K562 (cell line): ENCODE measurements at regions not wholly inside any gene's neighbourhood (a gene's known extent, or its start where the extent isn't known, plus 50 kb on each side); places are given as distances from the start of the nearest gene placed in this dataset.

Experiments
- CBFB ChIP-seq: sonication (generic); formaldehyde crosslinking; IDR thresholded peaks from 2 replicates; pipeline ENCODE4 v1.4.0; 2020; ENCODE audit warnings: mild to moderate bottlenecking, missing genetic modification reagents
- POLR2B ChIP-seq: fragments of 450-650 bp; IDR thresholded peaks from 2 replicates; pipeline ENCODE4 v1.6.1; 2018; ENCODE audit warnings: low read depth; ENCODE audit not compliant: partially characterized antibody
- SRSF7 ChIP-seq: fragments of 200-400 bp; formaldehyde crosslinking; optimal IDR thresholded peaks from 2 replicates; pipeline ENCODE3; 2017; ENCODE audit warnings: mild to moderate bottlenecking, low read depth, low read length
- U2AF1 ChIP-seq: fragments of 200-400 bp; formaldehyde crosslinking; optimal IDR thresholded peaks from 2 replicates; pipeline ENCODE3; 2017; ENCODE audit warnings: mild to moderate bottlenecking, low read depth, low read length, moderate library complexity
- XRCC5 ChIP-seq: fragments of 200-400 bp; formaldehyde crosslinking; IDR thresholded peaks from 2 replicates; pipeline ENCODE4 v1.6.1; 2017; ENCODE audit warnings: low read depth, mild to moderate bottlenecking, low read length
- ZC3H4 ChIP-seq: sonication (generic); formaldehyde crosslinking; IDR thresholded peaks from 2 replicates; pipeline ENCODE4 v1.9.0; 2021; ENCODE audit warnings: missing genetic modification reagents, borderline replicate concordance
- TF ChIP-seq, protein P1 (sequence below): fragments of 450-650 bp; IDR thresholded peaks from 2 replicates; pipeline ENCODE4 v1.6.1; 2016; ENCODE audit warnings: low read depth
- TF ChIP-seq, protein P2 (sequence below), 2 experiments: fragments of 450-650 bp; IDR thresholded peaks; 2 replicates each; pipeline ENCODE4 v1.6.1; 2016
- TF ChIP-seq, protein P3 (sequence below): fragments of 450-650 bp; IDR thresholded peaks from 2 replicates; pipeline ENCODE4 v1.6.1; 2017; ENCODE audit warnings: antibody characterized with exemption, mild to moderate bottlenecking

DNA sequence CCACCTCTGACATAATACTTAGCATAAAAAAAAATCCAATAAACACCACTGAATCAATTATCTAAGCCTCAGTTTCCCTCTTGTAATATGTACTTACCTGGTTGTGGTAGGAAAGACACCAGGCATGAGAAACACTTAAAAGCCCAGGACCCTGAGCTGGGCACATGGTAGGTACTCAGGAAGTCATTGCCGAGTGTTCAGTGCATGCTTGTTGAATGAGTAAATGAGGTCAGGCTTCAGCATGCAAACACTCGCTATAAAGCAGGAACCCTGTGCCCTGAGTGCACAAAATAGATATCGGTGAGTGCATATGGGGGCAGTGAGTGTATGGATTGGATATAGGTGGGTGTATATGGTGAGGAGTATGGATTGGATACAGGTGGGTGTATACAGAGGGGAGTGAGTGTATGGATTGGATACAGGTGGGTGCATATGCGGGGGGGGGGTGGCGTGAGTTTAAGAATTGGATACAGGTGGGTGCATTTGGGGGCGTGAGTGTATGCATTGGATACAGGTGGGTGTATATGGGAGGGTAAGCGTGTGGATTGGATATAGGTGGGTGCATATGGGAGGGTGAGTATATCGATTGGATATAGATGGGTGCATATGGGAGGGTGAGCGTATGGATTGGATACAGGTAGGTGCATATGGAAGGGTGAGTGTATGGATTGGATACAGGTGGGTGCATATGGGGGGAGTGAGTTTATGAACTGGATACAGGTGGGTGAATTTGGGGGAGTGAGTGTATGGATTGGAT, 194.3 kb upstream of the MSX2 start (continued):
- TF ChIP-seq, protein P1, sequence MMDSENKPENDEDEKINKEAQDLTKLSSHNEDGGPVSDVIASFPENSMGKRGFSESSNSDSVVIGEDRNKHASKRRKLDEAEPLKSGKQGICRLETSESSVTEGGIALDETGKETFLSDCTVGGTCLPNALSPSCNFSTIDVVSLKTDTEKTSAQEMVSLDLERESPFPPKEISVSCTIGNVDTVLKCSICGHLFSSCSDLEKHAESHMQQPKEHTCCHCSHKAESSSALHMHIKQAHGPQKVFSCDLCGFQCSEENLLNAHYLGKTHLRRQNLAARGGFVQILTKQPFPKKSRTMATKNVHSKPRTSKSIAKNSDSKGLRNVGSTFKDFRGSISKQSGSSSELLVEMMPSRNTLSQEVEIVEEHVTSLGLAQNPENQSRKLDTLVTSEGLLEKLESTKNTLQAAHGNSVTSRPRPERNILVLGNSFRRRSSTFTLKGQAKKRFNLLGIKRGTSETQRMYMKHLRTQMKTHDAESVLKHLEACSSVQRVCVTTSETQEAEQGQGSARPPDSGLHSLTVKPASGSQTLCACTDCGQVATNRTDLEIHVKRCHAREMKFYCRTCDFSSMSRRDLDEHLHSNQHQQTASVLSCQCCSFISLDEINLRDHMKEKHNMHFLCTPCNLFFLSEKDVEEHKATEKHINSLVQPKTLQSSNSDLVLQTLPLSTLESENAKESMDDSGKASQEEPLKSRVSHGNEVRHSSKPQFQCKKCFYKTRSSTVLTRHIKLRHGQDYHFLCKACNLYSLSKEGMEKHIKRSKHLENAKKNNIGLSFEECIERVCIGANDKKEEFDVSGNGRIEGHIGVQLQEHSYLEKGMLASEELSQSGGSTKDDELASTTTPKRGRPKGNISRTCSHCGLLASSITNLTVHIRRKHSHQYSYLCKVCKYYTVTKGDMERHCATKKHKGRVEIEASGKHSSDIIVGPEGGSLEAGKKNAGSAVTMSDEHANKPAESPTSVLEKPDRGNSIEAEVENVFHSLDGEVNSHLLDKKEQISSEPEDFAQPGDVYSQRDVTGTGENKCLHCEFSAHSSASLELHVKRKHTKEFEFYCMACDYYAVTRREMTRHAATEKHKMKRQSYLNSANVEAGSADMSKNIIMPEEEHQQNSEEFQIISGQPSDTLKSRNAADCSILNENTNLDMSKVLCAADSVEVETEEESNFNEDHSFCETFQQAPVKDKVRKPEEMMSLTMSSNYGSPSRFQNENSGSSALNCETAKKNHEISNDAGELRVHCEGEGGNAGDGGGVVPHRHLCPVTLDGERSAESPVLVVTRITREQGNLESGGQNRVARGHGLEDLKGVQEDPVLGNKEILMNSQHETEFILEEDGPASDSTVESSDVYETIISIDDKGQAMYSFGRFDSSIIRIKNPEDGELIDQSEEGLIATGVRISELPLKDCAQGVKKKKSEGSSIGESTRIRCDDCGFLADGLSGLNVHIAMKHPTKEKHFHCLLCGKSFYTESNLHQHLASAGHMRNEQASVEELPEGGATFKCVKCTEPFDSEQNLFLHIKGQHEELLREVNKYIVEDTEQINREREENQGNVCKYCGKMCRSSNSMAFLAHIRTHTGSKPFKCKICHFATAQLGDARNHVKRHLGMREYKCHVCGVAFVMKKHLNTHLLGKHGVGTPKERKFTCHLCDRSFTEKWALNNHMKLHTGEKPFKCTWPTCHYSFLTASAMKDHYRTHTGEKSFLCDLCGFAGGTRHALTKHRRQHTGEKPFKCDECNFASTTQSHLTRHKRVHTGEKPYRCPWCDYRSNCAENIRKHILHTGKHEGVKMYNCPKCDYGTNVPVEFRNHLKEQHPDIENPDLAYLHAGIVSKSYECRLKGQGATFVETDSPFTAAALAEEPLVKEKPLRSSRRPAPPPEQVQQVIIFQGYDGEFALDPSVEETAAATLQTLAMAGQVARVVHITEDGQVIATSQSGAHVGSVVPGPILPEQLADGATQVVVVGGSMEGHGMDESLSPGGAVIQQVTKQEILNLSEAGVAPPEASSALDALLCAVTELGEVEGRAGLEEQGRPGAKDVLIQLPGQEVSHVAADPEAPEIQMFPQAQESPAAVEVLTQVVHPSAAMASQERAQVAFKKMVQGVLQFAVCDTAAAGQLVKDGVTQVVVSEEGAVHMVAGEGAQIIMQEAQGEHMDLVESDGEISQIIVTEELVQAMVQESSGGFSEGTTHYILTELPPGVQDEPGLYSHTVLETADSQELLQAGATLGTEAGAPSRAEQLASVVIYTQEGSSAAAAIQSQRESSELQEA = no peak
- TF ChIP-seq, protein P2, sequence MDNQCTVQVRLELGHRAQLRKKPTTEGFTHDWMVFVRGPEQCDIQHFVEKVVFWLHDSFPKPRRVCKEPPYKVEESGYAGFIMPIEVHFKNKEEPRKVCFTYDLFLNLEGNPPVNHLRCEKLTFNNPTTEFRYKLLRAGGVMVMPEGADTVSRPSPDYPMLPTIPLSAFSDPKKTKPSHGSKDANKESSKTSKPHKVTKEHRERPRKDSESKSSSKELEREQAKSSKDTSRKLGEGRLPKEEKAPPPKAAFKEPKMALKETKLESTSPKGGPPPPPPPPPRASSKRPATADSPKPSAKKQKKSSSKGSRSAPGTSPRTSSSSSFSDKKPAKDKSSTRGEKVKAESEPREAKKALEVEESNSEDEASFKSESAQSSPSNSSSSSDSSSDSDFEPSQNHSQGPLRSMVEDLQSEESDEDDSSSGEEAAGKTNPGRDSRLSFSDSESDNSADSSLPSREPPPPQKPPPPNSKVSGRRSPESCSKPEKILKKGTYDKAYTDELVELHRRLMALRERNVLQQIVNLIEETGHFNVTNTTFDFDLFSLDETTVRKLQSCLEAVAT (IDR thresholded peaks at IDR 0.05) = no peak
- TF ChIP-seq CBFB (CRISPR knock-in tag) (no peak), U2AF1 (no peak), ZC3H4 (CRISPR knock-in tag) (no peak), XRCC5 (no peak), SRSF7 (no peak), POLR2B (no peak)
- TF ChIP-seq, protein P3, sequence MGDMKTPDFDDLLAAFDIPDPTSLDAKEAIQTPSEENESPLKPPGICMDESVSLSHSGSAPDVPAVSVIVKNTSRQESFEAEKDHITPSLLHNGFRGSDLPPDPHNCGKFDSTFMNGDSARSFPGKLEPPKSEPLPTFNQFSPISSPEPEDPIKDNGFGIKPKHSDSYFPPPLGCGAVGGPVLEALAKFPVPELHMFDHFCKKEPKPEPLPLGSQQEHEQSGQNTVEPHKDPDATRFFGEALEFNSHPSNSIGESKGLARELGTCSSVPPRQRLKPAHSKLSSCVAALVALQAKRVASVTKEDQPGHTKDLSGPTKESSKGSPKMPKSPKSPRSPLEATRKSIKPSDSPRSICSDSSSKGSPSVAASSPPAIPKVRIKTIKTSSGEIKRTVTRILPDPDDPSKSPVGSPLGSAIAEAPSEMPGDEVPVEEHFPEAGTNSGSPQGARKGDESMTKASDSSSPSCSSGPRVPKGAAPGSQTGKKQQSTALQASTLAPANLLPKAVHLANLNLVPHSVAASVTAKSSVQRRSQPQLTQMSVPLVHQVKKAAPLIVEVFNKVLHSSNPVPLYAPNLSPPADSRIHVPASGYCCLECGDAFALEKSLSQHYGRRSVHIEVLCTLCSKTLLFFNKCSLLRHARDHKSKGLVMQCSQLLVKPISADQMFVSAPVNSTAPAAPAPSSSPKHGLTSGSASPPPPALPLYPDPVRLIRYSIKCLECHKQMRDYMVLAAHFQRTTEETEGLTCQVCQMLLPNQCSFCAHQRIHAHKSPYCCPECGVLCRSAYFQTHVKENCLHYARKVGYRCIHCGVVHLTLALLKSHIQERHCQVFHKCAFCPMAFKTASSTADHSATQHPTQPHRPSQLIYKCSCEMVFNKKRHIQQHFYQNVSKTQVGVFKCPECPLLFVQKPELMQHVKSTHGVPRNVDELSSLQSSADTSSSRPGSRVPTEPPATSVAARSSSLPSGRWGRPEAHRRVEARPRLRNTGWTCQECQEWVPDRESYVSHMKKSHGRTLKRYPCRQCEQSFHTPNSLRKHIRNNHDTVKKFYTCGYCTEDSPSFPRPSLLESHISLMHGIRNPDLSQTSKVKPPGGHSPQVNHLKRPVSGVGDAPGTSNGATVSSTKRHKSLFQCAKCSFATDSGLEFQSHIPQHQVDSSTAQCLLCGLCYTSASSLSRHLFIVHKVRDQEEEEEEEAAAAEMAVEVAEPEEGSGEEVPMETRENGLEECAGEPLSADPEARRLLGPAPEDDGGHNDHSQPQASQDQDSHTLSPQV = no peak
